ENCODE measurements at regions not wholly inside any gene's neighbourhood (a gene's known extent, or its start where the extent isn't known, plus 50 kb on each side); places are given as distances from the start of the nearest gene placed in this dataset.

GRCh38 chr11:122062763-122063162 is 53.3 kb downstream of the BLID start:
- TF ChIP-seq POLR2A (IDR thresholded peaks at IDR 0.05), result no peak
- TF ChIP-seq CTCF (IDR thresholded peaks at IDR 0.05), result no peak

Measured in lower leg skin (tissue), 3 donors.